HS-27A (cell line): ENCODE measurements at regions not wholly inside any gene's neighbourhood (a gene's known extent, or its start where the extent isn't known, plus 50 kb on each side); places are given as distances from the start of the nearest gene placed in this dataset.
A peak's percentile ranks its signal among the peaks of the same experiment; 100 is the strongest.

Experiments
- DNase-seq: peaks from one replicate; pipeline ENCODE4 v3.0.0-alpha.2; 2012; ENCODE audit warnings: low read depth, missing footprints

GRCh38 chrX:45385757-45386156 lies 185.1 kb upstream of the DIPK2B start:
- DNase-seq = peak; percentile 22

GRCh38 chrX:45381841-45382240 lies 181.2 kb upstream of the DIPK2B start:
- DNase-seq = no peak

GRCh38 chrX:45381366-45381765 lies 180.7 kb upstream of the DIPK2B start:
- DNase-seq = no peak

- no peak for DNase-seq
These were observed 178.6 kb upstream of the DIPK2B start for GRCh38 chrX:45379236-45379635.

GRCh38 chrX:45372151-45372550 lies 171.5 kb upstream of the DIPK2B start:
- DNase-seq = no peak

GRCh38 chrX:45368705-45369104 lies 168.0 kb upstream of the DIPK2B start:
- DNase-seq = no peak

GRCh38 chrX:45363596-45363995 lies 162.9 kb upstream of the DIPK2B start:
- DNase-seq = no peak

GRCh38 chrX:45360571-45360970 lies 159.9 kb upstream of the DIPK2B start:
- DNase-seq = no peak

GRCh38 chrX:45358392-45358791 lies 157.7 kb upstream of the DIPK2B start:
- no peak for DNase-seq

- DNase-seq = peak; percentile 51
These were observed 152.8 kb upstream of the DIPK2B start for GRCh38 chrX:45353456-45353855.

- DNase-seq = no peak
These were observed 151.9 kb upstream of the DIPK2B start for GRCh38 chrX:45352611-45353010.

- DNase-seq = peak; percentile 63
These were observed 150.8 kb upstream of the DIPK2B start for GRCh38 chrX:45351478-45351877.

GRCh38 chrX:45348296-45348695 lies 147.6 kb upstream of the DIPK2B start:
- peak; percentile 35 for DNase-seq

- DNase-seq = peak; percentile 38
These were observed 147.2 kb upstream of the DIPK2B start for GRCh38 chrX:45347877-45348276.

- DNase-seq = peak; percentile 64
These were observed 143.9 kb upstream of the DIPK2B start for GRCh38 chrX:45344594-45344993.

GRCh38 chrX:45329217-45329616 lies 128.5 kb upstream of the DIPK2B start:
- DNase-seq = no peak

- DNase-seq = no peak
These were observed 124.3 kb upstream of the DIPK2B start for GRCh38 chrX:45324941-45325340.

- DNase-seq = no peak
These were observed 122.7 kb upstream of the DIPK2B start for GRCh38 chrX:45323387-45323786.

GRCh38 chrX:45322820-45323219 lies 122.1 kb upstream of the DIPK2B start:
- DNase-seq = peak; percentile 29

GRCh38 chrX:45322382-45322781 lies 121.7 kb upstream of the DIPK2B start:
- DNase-seq = peak; percentile 74

GRCh38 chrX:45320191-45320590 lies 119.5 kb upstream of the DIPK2B start:
- DNase-seq = no peak

- no peak for DNase-seq
These were observed 109.1 kb upstream of the DIPK2B start for GRCh38 chrX:45309801-45310200.

- DNase-seq = no peak
These were observed 108.4 kb upstream of the DIPK2B start for GRCh38 chrX:45309096-45309495.

GRCh38 chrX:45306794-45307193 lies 106.1 kb upstream of the DIPK2B start:
- no peak for DNase-seq

GRCh38 chrX:45300638-45301037 lies 100.0 kb upstream of the DIPK2B start:
- DNase-seq = no peak
